NT2/D1 (cell line): ENCODE measurements at regions not wholly inside any gene's neighbourhood (a gene's known extent, or its start where the extent isn't known, plus 50 kb on each side); places are given as distances from the start of the nearest gene placed in this dataset.

ENCODE experiments used
- YY1 ChIP-seq: IDR thresholded peaks from 2 replicates; pipeline ENCODE4 v1.6.1; 2011; ENCODE audit not compliant: insufficient read length, insufficient read depth
- ZNF274 ChIP-seq: IDR thresholded peaks from 2 replicates; pipeline ENCODE4 v1.6.1; 2011; ENCODE audit warnings: mild to moderate bottlenecking, low read depth, low read length

GRCh38 chr7:84900215-84900614, 286.6 kb downstream of the SEMA3D start:
- no peak for TF ChIP-seq ZNF274
- TF ChIP-seq YY1 = no peak
